HFF-Myc (cell line): ENCODE measurements at regions not wholly inside any gene's neighbourhood (a gene's known extent, or its start where the extent isn't known, plus 50 kb on each side); places are given as distances from the start of the nearest gene placed in this dataset.

Experiments used
- DNase-seq: peaks from one replicate; pipeline ENCODE4 v3.0.0-alpha.2; 2011; ENCODE audit warnings: low read depth; ENCODE audit errors: extremely low read depth
- H3K4me3 ChIP-seq: replicated peaks from 2 replicates; pipeline ENCODE4 v1.5.1; 2011; ENCODE audit warnings: low read depth, mild to moderate bottlenecking, control low read depth, low read length
- CTCF ChIP-seq: IDR thresholded peaks from 2 replicates; pipeline ENCODE4 v1.5.1; 2012; ENCODE audit warnings: mild to moderate bottlenecking, low read depth, low read length, control low read depth; ENCODE audit errors: missing control alignments

GRCh38 chr7:132678656-132679055, 102.4 kb upstream of the PLXNA4 start:
- DNase-seq, result no peak
- H3K4me3 ChIP-seq, result no peak overlapping the region
- no peak for TF ChIP-seq CTCF

GRCh38 chr7:132677918-132678317, 101.6 kb upstream of the PLXNA4 start:
- no peak for TF ChIP-seq CTCF
- DNase-seq, result no peak
- no peak overlapping the region for H3K4me3 ChIP-seq

GRCh38 chr7:132672200-132672990, 96.1 kb upstream of the PLXNA4 start:
- H3K4me3 ChIP-seq, result no peak overlapping the region
- TF ChIP-seq CTCF, result no peak
- DNase-seq, result no peak

GRCh38 chr7:132666774-132667172, 90.5 kb upstream of the PLXNA4 start:
- no peak for TF ChIP-seq CTCF
- H3K4me3 ChIP-seq, result no peak overlapping the region
- no peak for DNase-seq

GRCh38 chr7:132666071-132666773, 90.0 kb upstream of the PLXNA4 start:
- TF ChIP-seq CTCF, result no peak
- no peak for DNase-seq
- no peak overlapping the region for H3K4me3 ChIP-seq

- DNase-seq, result no peak
- H3K4me3 ChIP-seq, result no peak overlapping the region
- TF ChIP-seq CTCF, result peak; percentile 64
Observed at GRCh38 chr7:132656846-132657776, 80.8 kb upstream of the PLXNA4 start.
